ENCODE measurements at regions not wholly inside any gene's neighbourhood (a gene's known extent, or its start where the extent isn't known, plus 50 kb on each side); places are given as distances from the start of the nearest gene placed in this dataset.

GRCh38 chr4:16294455-16294854, 68.2 kb upstream of the TAPT1 start:
- Histone ChIP-seq H3K9me3 (replicated peaks; ENCODE audit: control insufficient read depth, insufficient read depth, low read length) (no peaks in the 10 kb centered on the region), H3K4me3 (replicated peaks in 1 of 3; ENCODE audit: insufficient read depth in 1 of 3, low read depth in 1 of 3, low read length in 3 of 3) (no peak overlapping the region), H4K20me1 (replicated peaks; ENCODE audit: control insufficient read depth, extremely low read depth, insufficient read depth, low read length) (no peaks in the 10 kb centered on the region), H3K4me2 (ENCODE audit: insufficient read depth, low read length) (no peak overlapping the region), H3K36me3 (ENCODE audit: control insufficient read depth in 2 of 2, extremely low read depth in 1 of 2, insufficient read depth in 2 of 2, low read length in 2 of 2) (no peaks in the 10 kb centered on the region), H3K4me1 (ENCODE audit: control insufficient read depth, extremely low read depth, insufficient read depth, low read length) (no peaks in the 10 kb centered on the region), H3K9me1 (replicated peaks; ENCODE audit: control insufficient read depth, extremely low read depth, insufficient read depth, low read length) (no peaks in the 10 kb centered on the region), H2AFZ (ENCODE audit: low read depth, low read length) (no peak overlapping the region), H3K27me3 (ENCODE audit: control insufficient read depth in 2 of 2, insufficient read depth in 2 of 2, low read length in 2 of 2) (peaks cover 4 to 6% of the 10 kb centered on the region in 2 experiments), H3K9ac (replicated peaks; ENCODE audit: extremely low read depth, insufficient read depth, low read length) (no peak overlapping the region), H3K27ac (ENCODE audit: insufficient read depth, low read depth, low read length) (no peak overlapping the region), H3K79me2 (ENCODE audit: control insufficient read depth, insufficient read depth, low read length) (no peaks in the 10 kb centered on the region)
- TF ChIP-seq FOS (IDR thresholded peaks at IDR 0.05; ENCODE audit: borderline replicate concordance, insufficient read depth, low read length) (no peak), MYC (IDR thresholded peaks at IDR 0.05; ENCODE audit: low read depth, low read length) (no peak), GATA2 (IDR thresholded peaks at IDR 0.05; ENCODE audit: insufficient read depth, insufficient read length, low read depth, low read length) (no peak), CTCF (IDR thresholded peaks at IDR 0.05; ENCODE audit: extremely low read depth in 1 of 2, insufficient read depth in 1 of 2, low read depth in 1 of 2, low read length in 2 of 2) (no peak), POLR2A (IDR thresholded peaks at IDR 0.05; ENCODE audit: low read depth, low read length) (no peak), POLR2AphosphoS5 (IDR thresholded peaks at IDR 0.05; ENCODE audit: insufficient read depth, low read depth, low read length) (no peak)
- FAIRE-seq (no peak), DNase-seq (ENCODE audit: low read depth, low spot score) (no peak)
- dilution Hi-C loops (cut with MboI; ENCODE audit: extremely low pct_ligation_motif_present, low sequenced_read_pairs) = no loop called here
- ChIA-PET CTCF (interaction anchor here (1.0 to 1.4 kb wide), 2 partner anchors 622 to 1153 kb away, joined by 3 read pairs; no protein-coding TSS in a partner anchor), POLR2A (no interaction called here)
- BruUV-seq (replicated peaks) = no TSS peak
- intact Hi-C loops (cut with micrococcal nuclease) = loop anchor here (5.0 kb wide), 2 partner anchors 498 to 623 kb away; no protein-coding TSS in a partner anchor

Measured in endothelial cell of umbilical vein (primary cell).